ENCODE measurements at regions not wholly inside any gene's neighbourhood (a gene's known extent, or its start where the extent isn't known, plus 50 kb on each side); places are given as distances from the start of the nearest gene placed in this dataset.

DNA sequence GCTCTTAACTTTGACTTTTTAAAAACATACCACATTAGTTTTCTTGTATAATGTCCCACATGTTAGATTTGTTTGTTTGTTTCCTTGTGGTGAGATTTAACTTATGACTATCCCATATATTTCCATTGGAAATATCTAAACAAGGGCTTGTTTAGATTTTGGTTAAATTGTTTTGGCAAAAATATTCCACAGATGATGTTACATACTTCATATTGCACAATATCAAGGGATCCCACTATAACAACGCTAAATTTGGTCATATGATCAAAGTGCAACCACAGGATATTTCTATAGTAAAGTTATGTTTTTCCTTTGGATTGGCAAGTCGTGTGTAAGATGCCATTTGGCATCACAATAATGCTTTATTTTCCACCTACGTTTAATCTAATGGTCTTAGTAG lies 396.7 kb downstream of the TGFB2 start:
- H3K4me3 ChIP-seq: no peak overlapping the region
- no peak overlapping the region for H3K27ac ChIP-seq
- DNase-seq: no peak
- no peaks in the 10 kb centered on the region for H3K36me3 ChIP-seq
- TF ChIP-seq POLR2AphosphoS5 (IDR thresholded peaks at IDR 0.05) (no peak), POLR2A (IDR thresholded peaks at IDR 0.05) (no peak)
- TF ChIP-seq, protein P1, sequence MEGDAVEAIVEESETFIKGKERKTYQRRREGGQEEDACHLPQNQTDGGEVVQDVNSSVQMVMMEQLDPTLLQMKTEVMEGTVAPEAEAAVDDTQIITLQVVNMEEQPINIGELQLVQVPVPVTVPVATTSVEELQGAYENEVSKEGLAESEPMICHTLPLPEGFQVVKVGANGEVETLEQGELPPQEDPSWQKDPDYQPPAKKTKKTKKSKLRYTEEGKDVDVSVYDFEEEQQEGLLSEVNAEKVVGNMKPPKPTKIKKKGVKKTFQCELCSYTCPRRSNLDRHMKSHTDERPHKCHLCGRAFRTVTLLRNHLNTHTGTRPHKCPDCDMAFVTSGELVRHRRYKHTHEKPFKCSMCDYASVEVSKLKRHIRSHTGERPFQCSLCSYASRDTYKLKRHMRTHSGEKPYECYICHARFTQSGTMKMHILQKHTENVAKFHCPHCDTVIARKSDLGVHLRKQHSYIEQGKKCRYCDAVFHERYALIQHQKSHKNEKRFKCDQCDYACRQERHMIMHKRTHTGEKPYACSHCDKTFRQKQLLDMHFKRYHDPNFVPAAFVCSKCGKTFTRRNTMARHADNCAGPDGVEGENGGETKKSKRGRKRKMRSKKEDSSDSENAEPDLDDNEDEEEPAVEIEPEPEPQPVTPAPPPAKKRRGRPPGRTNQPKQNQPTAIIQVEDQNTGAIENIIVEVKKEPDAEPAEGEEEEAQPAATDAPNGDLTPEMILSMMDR (IDR thresholded peaks at IDR 0.05 in 8 of 11, conservative IDR thresholded peaks at IDR 0.05 in 3 of 11): no peak
- no peaks in the 10 kb centered on the region for H3K27me3 ChIP-seq (replicated peaks in 1 of 7)
- 76 to 83% (median 78%) methylated on average over 3 of the region's 3 CpGs for WGBS, 5 donors
- intact Hi-C loops (cut with DNase I; ENCODE audit: low total_unique reads): no loop called here
- no peaks in the 10 kb centered on the region for H3K4me1 ChIP-seq
- H3K9me3 ChIP-seq: peaks cover 0 to 25% (median 11%) of the 10 kb centered on the region in 8 donors

DNA sequence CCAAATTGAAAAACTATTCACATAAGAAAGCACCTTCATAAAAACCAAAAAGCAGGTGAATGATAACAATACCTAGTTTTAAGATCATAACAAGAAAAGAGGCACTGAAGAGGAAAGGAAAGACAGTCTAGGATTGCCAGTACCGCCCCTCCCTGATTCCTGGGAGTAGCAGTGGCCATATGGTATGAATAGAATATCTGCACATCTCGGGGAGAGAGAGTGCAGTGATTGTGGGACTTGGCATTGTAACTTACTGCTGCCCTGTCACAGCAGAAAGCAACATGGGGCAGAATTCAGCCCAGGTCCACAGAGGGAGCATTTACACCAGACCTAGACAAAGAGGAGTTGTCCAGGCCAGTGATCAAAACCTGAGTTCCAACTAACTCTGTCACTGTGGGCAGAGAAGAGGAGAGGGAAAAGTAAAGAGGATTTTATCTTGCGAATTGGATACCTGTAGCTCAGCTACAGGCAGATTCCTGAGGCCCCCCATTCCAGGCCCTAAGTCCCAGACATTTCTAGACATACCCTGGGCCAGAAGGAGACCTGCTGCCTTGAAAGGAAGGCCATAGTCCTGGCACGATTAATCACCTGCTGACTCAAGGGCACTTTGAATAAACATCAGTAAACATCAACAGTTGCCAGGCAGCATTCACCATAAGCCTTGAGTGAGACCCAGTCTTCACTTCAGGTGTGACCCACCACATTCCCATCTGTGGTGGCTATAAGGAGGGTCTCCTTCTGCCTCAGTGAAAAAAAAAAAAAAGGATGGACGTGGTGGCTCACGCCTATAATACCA lies 397.5 kb downstream of the TGFB2 start:
- WGBS, 5 donors: 77 to 90% (median 81%) methylated on average over 6 of the region's 6 CpGs

DNA sequence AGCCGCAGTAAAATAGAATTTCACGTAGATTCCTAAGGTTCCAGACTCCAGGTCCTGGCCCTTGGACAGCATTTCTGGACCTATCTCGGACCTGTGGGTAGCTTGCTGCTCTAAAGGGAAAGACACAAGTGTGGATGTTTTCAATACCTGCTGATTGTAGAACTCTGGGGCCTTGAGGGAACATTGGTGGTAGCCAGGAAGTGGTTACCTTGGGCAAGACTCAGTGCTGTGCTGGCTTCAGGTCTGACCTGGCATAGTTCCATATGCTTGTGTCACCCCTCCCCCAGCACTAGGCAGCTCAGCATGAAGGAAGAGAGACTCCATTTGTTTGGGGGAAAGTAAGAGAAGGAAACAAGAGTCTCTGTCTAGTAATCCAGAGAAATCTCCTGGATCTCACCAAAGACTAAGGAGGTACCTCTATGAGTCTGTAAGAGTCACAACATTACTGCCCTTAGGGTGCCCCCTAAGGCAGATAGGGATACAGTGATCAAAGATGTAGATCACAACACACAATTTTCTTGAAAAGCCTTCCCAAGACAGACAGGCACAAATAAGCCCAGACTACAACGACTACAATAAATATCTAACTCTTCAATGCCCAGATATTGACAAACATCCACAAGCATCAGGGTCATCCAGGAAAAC lies 398.8 kb downstream of the TGFB2 start:
- peaks cover 0 to 30% (median 13%) of the 10 kb centered on the region in 8 donors for H3K9me3 ChIP-seq
- TF ChIP-seq, protein P1 (IDR thresholded peaks at IDR 0.05 in 8 of 11, conservative IDR thresholded peaks at IDR 0.05 in 3 of 11): no peak
- TF ChIP-seq POLR2AphosphoS5 (IDR thresholded peaks at IDR 0.05): no peak
- no peak for TF ChIP-seq POLR2A (IDR thresholded peaks at IDR 0.05)
- WGBS, 5 donors: 76 to 91% (median 81%) methylated on average over 4 of the region's 4 CpGs
- intact Hi-C loops (cut with DNase I; ENCODE audit: low total_unique reads): no loop called here
- H3K27me3 ChIP-seq (replicated peaks in 1 of 7): no peaks in the 10 kb centered on the region
- no peaks in the 10 kb centered on the region for H3K36me3 ChIP-seq
- no peaks in the 10 kb centered on the region for H3K4me1 ChIP-seq
- no peak overlapping the region for H3K27ac ChIP-seq
- DNase-seq: no peak
- no peak overlapping the region for H3K4me3 ChIP-seq

More for the DNA sequence above, 397.5 kb downstream of the TGFB2 start:
- DNase-seq: no peak
- Histone ChIP-seq H3K27me3 (replicated peaks in 1 of 7) (no peaks in the 10 kb centered on the region), H3K4me1 (no peaks in the 10 kb centered on the region), H3K4me3 (no peak overlapping the region), H3K27ac (no peak overlapping the region), H3K36me3 (no peaks in the 10 kb centered on the region), H3K9me3 (peaks cover 0 to 25% (median 11%) of the 10 kb centered on the region in 8 donors)
- intact Hi-C loops (cut with DNase I; ENCODE audit: low total_unique reads): no loop called here
- no peak for TF ChIP-seq POLR2A (IDR thresholded peaks at IDR 0.05)
- TF ChIP-seq POLR2AphosphoS5 (IDR thresholded peaks at IDR 0.05): no peak
- TF ChIP-seq, protein P1 (IDR thresholded peaks at IDR 0.05 in 8 of 11, conservative IDR thresholded peaks at IDR 0.05 in 3 of 11): no peak

DNA sequence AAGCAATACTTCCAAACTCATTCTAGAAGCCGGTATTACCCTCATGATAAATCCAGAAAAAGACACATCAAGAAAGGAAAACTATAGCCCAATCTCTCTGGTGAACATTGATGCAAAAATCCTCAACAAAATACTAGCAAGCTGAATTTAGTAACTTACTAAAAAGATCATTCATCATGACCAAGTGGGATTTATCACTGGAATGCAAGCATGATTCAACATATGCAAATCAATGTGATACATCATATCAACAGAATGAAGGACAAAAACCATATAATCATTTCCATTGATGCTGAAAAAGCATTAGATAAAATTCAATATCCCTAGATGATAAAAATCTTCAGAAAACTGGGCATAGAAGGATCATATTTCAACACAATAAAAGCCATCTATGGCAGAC lies 402.9 kb downstream of the TGFB2 start:
- Histone ChIP-seq H3K27ac (no peak overlapping the region), H3K4me3 (no peak overlapping the region), H3K9me3 (peaks cover 0 to 43% (median 22%) of the 10 kb centered on the region in 8 donors), H3K27me3 (replicated peaks in 1 of 7) (no peaks in the 10 kb centered on the region), H3K4me1 (no peaks in the 10 kb centered on the region), H3K36me3 (no peaks in the 10 kb centered on the region)
- WGBS, 5 donors: 83 to 94% (median 92%) methylated on average over 1 of the region's 1 CpG
- intact Hi-C loops (cut with DNase I; ENCODE audit: low total_unique reads): no loop called here
- TF ChIP-seq, protein P1 (IDR thresholded peaks at IDR 0.05 in 8 of 11, conservative IDR thresholded peaks at IDR 0.05 in 3 of 11): no peak
- TF ChIP-seq POLR2AphosphoS5 (IDR thresholded peaks at IDR 0.05): no peak
- no peak for TF ChIP-seq POLR2A (IDR thresholded peaks at IDR 0.05)
- no peak for DNase-seq
